Body of pancreas (tissue), 4 donors: ENCODE measurements at regions not wholly inside any gene's neighbourhood (a gene's known extent, or its start where the extent isn't known, plus 50 kb on each side); places are given as distances from the start of the nearest gene placed in this dataset.

ENCODE experiments used
- CTCF ChIP-seq, 7 experiments: fragments of 450-650 bp in 4 of 7; fragments of 200-600 bp in 3 of 7; sonication (generic) in 3 of 7; IDR thresholded peaks; one replicate each; pipeline ENCODE4 v1.5.1; 2016 to 2019; ENCODE audit warnings: antibody characterized with exemption in 7 of 7
- POLR2A ChIP-seq, 3 donors: fragments of 450-650 bp; IDR thresholded peaks; one replicate each; pipeline ENCODE4 v1.6.1; 2016; ENCODE audit warnings: antibody characterized with exemption in 3 of 3, mild to moderate bottlenecking in 2 of 3

- no peak for TF ChIP-seq CTCF (IDR thresholded peaks at IDR 0.05)
- no peak for TF ChIP-seq POLR2A (IDR thresholded peaks at IDR 0.05)
Measured at GRCh38 chr16:11462861-11463260, 117.6 kb downstream of the RMI2 start.
